SK-N-SH (cell line): ENCODE measurements at regions not wholly inside any gene's neighbourhood (a gene's known extent, or its start where the extent isn't known, plus 50 kb on each side); places are given as distances from the start of the nearest gene placed in this dataset.

Experiments used
- CTCF ChIP-seq: fragments of 200-600 bp; sonication (generic); IDR thresholded peaks from 2 replicates; pipeline ENCODE4 v1.6.1; 2017; ENCODE audit warnings: antibody characterized with exemption, mild to moderate bottlenecking, moderate library complexity
- EP300 ChIP-seq, 2 experiments: IDR thresholded peaks; 2 replicates each; pipeline versions ENCODE4 v1.4.0 to v1.6.1; 2012; ENCODE audit warnings: borderline replicate concordance in 1 of 2, low read depth in 1 of 2, low read length in 1 of 2
- EZH2phosphoT487 ChIP-seq: fragments of 200-600 bp; sonication (generic); IDR thresholded peaks from 2 replicates; pipeline ENCODE4 v1.6.1; 2017; ENCODE audit warnings: low read depth, mixed run types, mild to moderate bottlenecking, antibody characterized with exemption, moderate library complexity, borderline replicate concordance
- MAX ChIP-seq: IDR thresholded peaks from 2 replicates; pipeline ENCODE4 v1.4.0; 2012; ENCODE audit warnings: low read depth
- POLR2AphosphoS5 ChIP-seq: IDR thresholded peaks from 2 replicates; pipeline ENCODE4 v1.6.1; 2012; ENCODE audit warnings: low read depth, low read length
- RFX5 ChIP-seq: IDR thresholded peaks from 2 replicates; pipeline ENCODE4 v1.6.1; 2012; ENCODE audit warnings: mild to moderate bottlenecking, improper control_type of control experiment, low read length
- YY1 ChIP-seq: IDR thresholded peaks from 2 replicates; pipeline ENCODE4 v1.4.0; 2012; ENCODE audit warnings: low read depth, mild to moderate bottlenecking

DNA sequence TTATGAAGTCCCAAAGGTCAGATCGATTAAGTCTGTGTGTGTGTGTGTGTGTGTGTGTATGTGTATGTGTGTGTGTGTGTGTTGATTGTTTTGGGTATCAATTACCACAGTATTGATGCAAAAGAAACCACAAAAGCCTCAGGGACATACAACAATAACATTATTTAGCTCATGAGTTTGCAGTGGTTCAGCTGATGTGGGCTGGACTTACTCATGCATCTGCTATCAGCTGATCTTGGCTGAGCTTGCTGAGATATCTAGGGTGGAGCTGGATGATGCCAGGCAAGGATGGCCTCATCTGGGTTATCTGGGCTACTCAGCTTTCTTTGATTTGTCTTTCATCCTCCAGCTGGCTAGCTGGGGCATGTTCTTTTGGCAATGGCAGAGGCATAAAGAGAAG is 82.4 kb upstream of the PRR23C start:
- TF ChIP-seq CTCF (no peak), EZH2phosphoT487 (no peak), EP300 (IDR thresholded peaks at IDR 0.05; ENCODE audit: borderline replicate concordance in 1 of 2, low read depth in 1 of 2, low read length in 1 of 2) (no peak), MAX (no peak), YY1 (no peak), POLR2AphosphoS5 (no peak), RFX5 (no peak)
